OCI-LY1 (cell line): ENCODE measurements at regions not wholly inside any gene's neighbourhood (a gene's known extent, or its start where the extent isn't known, plus 50 kb on each side); places are given as distances from the start of the nearest gene placed in this dataset.

Experiments used
- H2AFZ ChIP-seq: fragments of 200-600 bp; sonication (generic), shearing (Covaris generic); 2 replicates; pipeline ENCODE4 v1.6.0; 2014; ENCODE audit warnings: antibody characterized with exemption, mild to moderate bottlenecking, low read length
- H3F3A ChIP-seq: fragments of 200-600 bp; sonication (generic), shearing (Covaris generic); 2 replicates; pipeline ENCODE4 v1.6.0; 2014; ENCODE audit warnings: mild to moderate bottlenecking, antibody characterized with exemption, low read length, moderate library complexity; ENCODE audit not compliant: insufficient read depth
- H3K27ac ChIP-seq: fragments of 200-600 bp; sonication (generic); 2 replicates; pipeline ENCODE4 v1.5.1; 2014; ENCODE audit warnings: low read length, mixed run types, mild to moderate bottlenecking, low read depth; ENCODE audit not compliant: poor library complexity, severe bottlenecking
- H3K27me3 ChIP-seq: fragments of 200-600 bp; sonication (generic); 2 replicates; pipeline ENCODE4 v1.6.0; 2014; ENCODE audit warnings: antibody characterized with exemption, mild to moderate bottlenecking, low read length, moderate library complexity; ENCODE audit not compliant: insufficient read depth
- H3K36me3 ChIP-seq: fragments of 200-600 bp; sonication (generic); 2 replicates; pipeline ENCODE4 v1.6.1; 2014; ENCODE audit warnings: mild to moderate bottlenecking, antibody characterized with exemption, low read length, moderate library complexity, mixed read lengths; ENCODE audit not compliant: insufficient read depth
- H3K4me1 ChIP-seq: fragments of 200-600 bp; sonication (generic); 2 replicates; pipeline ENCODE4 v1.5.1; 2014; ENCODE audit warnings: mild to moderate bottlenecking, low read length, moderate library complexity; ENCODE audit not compliant: insufficient read depth, severe bottlenecking
- H3K4me2 ChIP-seq: fragments of 200-600 bp; sonication (generic), shearing (Covaris generic); 2 replicates; pipeline ENCODE4 v1.6.1; 2014; ENCODE audit warnings: low read length
- H3K4me3 ChIP-seq: fragments of 200-600 bp; sonication (generic); 2 replicates; pipeline ENCODE4 v1.5.1; 2014; ENCODE audit warnings: low read length, low read depth, mild to moderate bottlenecking, mixed read lengths; ENCODE audit not compliant: poor library complexity, severe bottlenecking
- H3K79me2 ChIP-seq: fragments of 200-600 bp; shearing (Covaris generic); 2 replicates; pipeline ENCODE4 v1.6.1; 2016; ENCODE audit warnings: mixed run types, low read length, mixed read lengths; ENCODE audit not compliant: insufficient read depth
- H3K9ac ChIP-seq: fragments of 200-600 bp; sonication (generic), shearing (Covaris generic); 2 replicates; pipeline ENCODE4 v1.6.1; 2014; ENCODE audit warnings: mild to moderate bottlenecking, low read length, mixed read lengths
- H3K9me2 ChIP-seq: fragments of 200-600 bp; sonication (generic), shearing (Covaris generic); 2 replicates; pipeline ENCODE4 v1.6.1; 2014; ENCODE audit warnings: low read depth, mild to moderate bottlenecking, low read length, mixed read lengths
- H3K9me3 ChIP-seq: fragments of 200-600 bp; shearing (Covaris generic); 2 replicates; pipeline ENCODE4 v1.6.1; 2014; ENCODE audit warnings: low read length, mixed read lengths
- H4K20me1 ChIP-seq: fragments of 200-600 bp; sonication (generic), shearing (Covaris generic); 2 replicates; pipeline ENCODE4 v1.6.0; 2016; ENCODE audit warnings: mild to moderate bottlenecking, low read length; ENCODE audit not compliant: insufficient read depth
- EZH2 ChIP-seq: fragments of 200-600 bp; sonication (generic), shearing (Covaris generic); IDR thresholded peaks from 2 replicates; pipeline ENCODE4 v1.8.0; 2017; ENCODE audit warnings: borderline replicate concordance, mixed run types, mild to moderate bottlenecking, antibody characterized with exemption, low read length, moderate library complexity, mixed read lengths
- TF ChIP-seq, protein P1 (sequence below): fragments of 200-600 bp; sonication (generic), shearing (Covaris generic); IDR thresholded peaks from 2 replicates; pipeline ENCODE4 v1.5.1; 2017; ENCODE audit warnings: mild to moderate bottlenecking, antibody characterized with exemption, low read length, moderate library complexity, mixed read lengths

DNA sequence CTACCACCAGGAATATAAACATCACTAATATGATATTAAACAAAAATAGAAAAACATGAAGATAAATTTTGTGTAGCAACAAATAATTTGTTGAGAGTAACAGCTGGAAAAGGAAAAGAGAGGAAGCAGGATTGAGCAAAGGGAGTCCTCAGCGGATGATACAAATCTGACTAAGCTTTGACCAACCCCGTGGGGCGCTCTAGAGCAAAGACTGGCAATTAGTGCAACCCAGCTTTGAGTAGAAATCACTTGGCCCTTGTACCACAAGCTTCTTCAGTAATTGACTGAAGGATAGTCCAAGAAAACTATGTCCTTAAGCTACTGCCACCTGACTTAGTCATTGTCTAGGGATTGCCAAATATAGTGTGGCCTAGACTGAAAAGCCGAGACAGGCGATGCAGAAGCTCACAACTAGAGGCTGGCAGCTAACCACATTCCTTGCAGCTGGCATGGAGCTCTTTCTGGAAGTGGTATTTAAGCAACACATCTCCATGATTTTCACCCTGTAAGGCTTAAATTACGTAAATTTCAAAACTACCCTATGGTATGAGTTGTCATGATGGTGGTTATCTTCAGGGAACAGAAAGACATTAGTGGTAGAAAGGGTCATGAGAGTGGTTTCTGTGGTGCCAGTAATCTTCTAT is 396.0 kb downstream of the PDGFC start:
- Histone ChIP-seq H3K4me1 (no peaks in the 10 kb centered on the region), H3F3A (no peaks in the 10 kb centered on the region), H3K9me2 (no peaks in the 10 kb centered on the region; the same call in 1 of the 2 replicates), H2AFZ (no peak overlapping the region), H3K79me2 (no peaks in the 10 kb centered on the region), H3K36me3 (no peaks in the 10 kb centered on the region), H3K9ac (no peak overlapping the region), H4K20me1 (no peaks in the 10 kb centered on the region), H3K4me2 (no peak overlapping the region), H3K27me3 (no peaks in the 10 kb centered on the region), H3K9me3 (no peaks in the 10 kb centered on the region), H3K27ac (no peak overlapping the region), H3K4me3 (no peak overlapping the region)
- no peak for TF ChIP-seq EZH2
- TF ChIP-seq, protein P1, sequence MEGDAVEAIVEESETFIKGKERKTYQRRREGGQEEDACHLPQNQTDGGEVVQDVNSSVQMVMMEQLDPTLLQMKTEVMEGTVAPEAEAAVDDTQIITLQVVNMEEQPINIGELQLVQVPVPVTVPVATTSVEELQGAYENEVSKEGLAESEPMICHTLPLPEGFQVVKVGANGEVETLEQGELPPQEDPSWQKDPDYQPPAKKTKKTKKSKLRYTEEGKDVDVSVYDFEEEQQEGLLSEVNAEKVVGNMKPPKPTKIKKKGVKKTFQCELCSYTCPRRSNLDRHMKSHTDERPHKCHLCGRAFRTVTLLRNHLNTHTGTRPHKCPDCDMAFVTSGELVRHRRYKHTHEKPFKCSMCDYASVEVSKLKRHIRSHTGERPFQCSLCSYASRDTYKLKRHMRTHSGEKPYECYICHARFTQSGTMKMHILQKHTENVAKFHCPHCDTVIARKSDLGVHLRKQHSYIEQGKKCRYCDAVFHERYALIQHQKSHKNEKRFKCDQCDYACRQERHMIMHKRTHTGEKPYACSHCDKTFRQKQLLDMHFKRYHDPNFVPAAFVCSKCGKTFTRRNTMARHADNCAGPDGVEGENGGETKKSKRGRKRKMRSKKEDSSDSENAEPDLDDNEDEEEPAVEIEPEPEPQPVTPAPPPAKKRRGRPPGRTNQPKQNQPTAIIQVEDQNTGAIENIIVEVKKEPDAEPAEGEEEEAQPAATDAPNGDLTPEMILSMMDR = peak; percentile 24; the same call in 1 of the 2 replicates

GRCh38 chr4:156571146-156571545 is 400.5 kb downstream of the PDGFC start:
- TF ChIP-seq, protein P1 = no peak
- no peak for TF ChIP-seq EZH2
- Histone ChIP-seq H3K9me3 (no peaks in the 10 kb centered on the region), H3K4me1 (no peaks in the 10 kb centered on the region), H3K79me2 (no peaks in the 10 kb centered on the region), H2AFZ (no peak overlapping the region), H4K20me1 (no peaks in the 10 kb centered on the region), H3K27ac (no peak overlapping the region), H3K4me3 (no peak overlapping the region), H3K9me2 (no peaks in the 10 kb centered on the region; the same call in 1 of the 2 replicates), H3K9ac (no peak overlapping the region), H3F3A (no peaks in the 10 kb centered on the region), H3K36me3 (no peaks in the 10 kb centered on the region), H3K27me3 (no peaks in the 10 kb centered on the region), H3K4me2 (no peak overlapping the region)

GRCh38 chr4:156569535-156569934 is 402.1 kb downstream of the PDGFC start:
- Histone ChIP-seq H3K4me1 (no peaks in the 10 kb centered on the region), H3K36me3 (no peaks in the 10 kb centered on the region)
- no peak for TF ChIP-seq EZH2
- TF ChIP-seq, protein P1 = no peak

More at GRCh38 chr4:156569535-156569934, 402.1 kb downstream of the PDGFC start:
- H3K79me2 ChIP-seq = no peaks in the 10 kb centered on the region
- H3K4me3 ChIP-seq = no peak overlapping the region
- no peaks in the 10 kb centered on the region for H3K9me3 ChIP-seq
- H4K20me1 ChIP-seq = no peaks in the 10 kb centered on the region
- H3K4me2 ChIP-seq = no peak overlapping the region
- H3K27me3 ChIP-seq = no peaks in the 10 kb centered on the region
- H3K9me2 ChIP-seq = no peaks in the 10 kb centered on the region
- H3K27ac ChIP-seq = no peak overlapping the region
- no peaks in the 10 kb centered on the region for H3F3A ChIP-seq
- H3K9ac ChIP-seq = no peak overlapping the region
- H2AFZ ChIP-seq = no peak overlapping the region
